ENCODE measurements at regions not wholly inside any gene's neighbourhood (a gene's known extent, or its start where the extent isn't known, plus 50 kb on each side); places are given as distances from the start of the nearest gene placed in this dataset.

DNA sequence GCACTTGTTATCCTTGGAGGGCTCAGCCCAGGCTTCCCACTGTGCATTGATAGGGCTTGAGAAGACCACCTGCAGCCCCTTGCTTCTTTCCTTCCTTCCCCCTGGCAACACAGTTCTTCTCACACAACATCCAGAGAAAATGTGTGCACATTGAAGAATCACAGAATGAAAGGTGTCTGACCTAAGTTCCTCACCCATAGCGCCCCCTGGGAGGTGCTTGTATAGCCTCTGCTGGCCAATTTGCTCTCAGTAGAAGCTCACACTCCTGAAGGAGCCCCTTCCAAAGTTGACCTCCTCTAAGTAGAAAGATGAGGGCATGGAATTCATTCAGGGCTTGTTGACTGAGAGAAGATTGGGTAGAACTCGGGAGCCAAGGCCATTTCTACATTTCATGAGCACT lies 758.4 kb upstream of the KLHL29 start (continued):
- TF ChIP-seq FOSB (CRISPR knock-in tag; IDR thresholded peaks at IDR 0.05): no peak
- no peak for TF ChIP-seq E2F6 (IDR thresholded peaks at IDR 0.05; ENCODE audit: borderline replicate concordance, low read depth)
- TF ChIP-seq EHMT2 (IDR thresholded peaks at IDR 0.05; ENCODE audit: low read depth): no peak
- no peak for TF ChIP-seq ESRRA (IDR thresholded peaks at IDR 0.05; ENCODE audit: borderline replicate concordance, low read length)
- no peak for TF ChIP-seq TP53 (CRISPR knock-in tag; IDR thresholded peaks at IDR 0.05)
- no peak for TF ChIP-seq CBX2 (IDR thresholded peaks at IDR 0.05; ENCODE audit: borderline replicate concordance, low read depth)
- TF ChIP-seq HOXA7 (CRISPR knock-in tag; IDR thresholded peaks at IDR 0.05): no peak
- TF ChIP-seq, protein P1, sequence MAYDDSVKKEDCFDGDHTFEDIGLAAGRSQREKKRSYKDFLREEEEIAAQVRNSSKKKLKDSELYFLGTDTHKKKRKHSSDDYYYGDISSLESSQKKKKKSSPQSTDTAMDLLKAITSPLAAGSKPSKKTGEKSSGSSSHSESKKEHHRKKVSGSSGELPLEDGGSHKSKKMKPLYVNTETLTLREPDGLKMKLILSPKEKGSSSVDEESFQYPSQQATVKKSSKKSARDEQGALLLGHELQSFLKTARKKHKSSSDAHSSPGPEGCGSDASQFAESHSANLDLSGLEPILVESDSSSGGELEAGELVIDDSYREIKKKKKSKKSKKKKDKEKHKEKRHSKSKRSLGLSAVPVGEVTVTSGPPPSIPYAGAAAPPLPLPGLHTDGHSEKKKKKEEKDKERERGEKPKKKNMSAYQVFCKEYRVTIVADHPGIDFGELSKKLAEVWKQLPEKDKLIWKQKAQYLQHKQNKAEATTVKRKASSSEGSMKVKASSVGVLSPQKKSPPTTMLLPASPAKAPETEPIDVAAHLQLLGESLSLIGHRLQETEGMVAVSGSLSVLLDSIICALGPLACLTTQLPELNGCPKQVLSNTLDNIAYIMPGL (CRISPR knock-in tag; IDR thresholded peaks at IDR 0.05; ENCODE audit: borderline replicate concordance): no peak
- no peak for TF ChIP-seq POLR2A (IDR thresholded peaks at IDR 0.05; ENCODE audit: low read length)
- TF ChIP-seq REST (IDR thresholded peaks at IDR 0.05): no peak
- TF ChIP-seq FOXS1 (CRISPR knock-in tag; IDR thresholded peaks at IDR 0.05): no peak
- TF ChIP-seq NPAS2 (CRISPR knock-in tag; IDR thresholded peaks at IDR 0.05; ENCODE audit: borderline replicate concordance): no peak

DNA sequence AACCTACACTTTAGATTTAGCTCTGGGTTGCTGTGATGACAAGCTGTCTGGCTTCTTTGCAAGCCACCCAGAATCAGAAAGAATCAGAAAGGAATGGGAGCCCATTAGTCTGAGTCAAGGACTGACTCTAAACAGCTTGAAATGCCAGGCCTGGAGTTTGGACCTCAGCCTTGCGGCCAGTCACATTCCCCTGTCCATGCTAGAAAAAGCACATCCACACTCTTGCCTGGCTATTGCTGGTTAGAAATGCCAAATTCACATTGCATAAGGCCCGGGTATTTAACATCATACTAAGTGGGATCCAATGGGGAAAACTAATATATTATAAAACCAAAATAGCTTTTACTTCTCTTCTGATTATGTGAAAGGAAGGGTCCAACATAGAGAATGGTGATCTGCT lies 756.8 kb upstream of the KLHL29 start:
- Histone ChIP-seq H3K4me1 (no peaks in the 10 kb centered on the region), H3K4me3 (no peak overlapping the region), H3K4me2 (no peak overlapping the region), H3K9me3 (no peaks in the 10 kb centered on the region), H3K27ac (no peak overlapping the region)
- WGBS (ENCODE audit: missing lambda C conversion rate): 30% methylated on average over 2 of the region's 2 CpGs
- no peak for DNase-seq (ENCODE audit: low read depth in 1 of 2, low spot score in 1 of 2)
- FAIRE-seq: no peak
- POLR2A ChIA-PET: no interaction called here
- TF ChIP-seq KDM1A (IDR thresholded peaks at IDR 0.05; ENCODE audit: low read depth): no peak
- no peak for TF ChIP-seq RARB (CRISPR knock-in tag; IDR thresholded peaks at IDR 0.05)
- TF ChIP-seq, protein P1 (CRISPR knock-in tag; IDR thresholded peaks at IDR 0.05; ENCODE audit: borderline replicate concordance): no peak
- TF ChIP-seq MAZ (IDR thresholded peaks at IDR 0.05; ENCODE audit: borderline replicate concordance, low read depth, low read length): no peak
- no peak for TF ChIP-seq POLR2AphosphoS2 (conservative IDR thresholded peaks at IDR 0.05; ENCODE audit: low read length)
- no peak for TF ChIP-seq CTCF (IDR thresholded peaks at IDR 0.05)
- no peak for TF ChIP-seq EHF (CRISPR knock-in tag; IDR thresholded peaks at IDR 0.05)
- no peak for TF ChIP-seq REST (IDR thresholded peaks at IDR 0.05)
- no peak for TF ChIP-seq NR3C1 (IDR thresholded peaks at IDR 0.05)
- TF ChIP-seq CBX2 (IDR thresholded peaks at IDR 0.05; ENCODE audit: borderline replicate concordance, low read depth): no peak
- CTCF ChIA-PET: no interaction called here
- no peak for ATAC-seq
